GM19351 (cell line): ENCODE measurements at regions not wholly inside any gene's neighbourhood (a gene's known extent, or its start where the extent isn't known, plus 50 kb on each side); places are given as distances from the start of the nearest gene placed in this dataset.

Experiments
- ATAC-seq: cut with Tn5 transposase; IDR thresholded peaks from one replicate; pipeline ENCODE4 v1.9.1; 2021; ENCODE audit warnings: mild to moderate bottlenecking, moderate library complexity; ENCODE audit not compliant: unreplicated experiment

GRCh38 chr4:58561170-58561569, 1451.0 kb upstream of the IGFBP7 start:
- ATAC-seq = no peak

GRCh38 chr4:58560736-58561135, 1450.6 kb upstream of the IGFBP7 start:
- ATAC-seq = no peak

- ATAC-seq = no peak
These were observed 1443.5 kb upstream of the IGFBP7 start for GRCh38 chr4:58553679-58554078.

GRCh38 chr4:58553031-58553430, 1442.8 kb upstream of the IGFBP7 start:
- no peak for ATAC-seq

- ATAC-seq = no peak
These were observed 1441.5 kb upstream of the IGFBP7 start for GRCh38 chr4:58551676-58552075.

GRCh38 chr4:58543465-58543864, 1433.3 kb upstream of the IGFBP7 start:
- ATAC-seq = no peak

- no peak for ATAC-seq
These were observed 1431.7 kb upstream of the IGFBP7 start for GRCh38 chr4:58541926-58542325.

- ATAC-seq = no peak
These were observed 1412.7 kb upstream of the IGFBP7 start for GRCh38 chr4:58522765-58523382.

GRCh38 chr4:58515226-58515625, 1405.0 kb upstream of the IGFBP7 start:
- ATAC-seq = no peak

- ATAC-seq = no peak
These were observed 1404.1 kb upstream of the IGFBP7 start for GRCh38 chr4:58514299-58514698.

- no peak for ATAC-seq
These were observed 1400.5 kb upstream of the IGFBP7 start for GRCh38 chr4:58510652-58511051.

GRCh38 chr4:58507079-58507478, 1396.9 kb upstream of the IGFBP7 start:
- no peak for ATAC-seq

GRCh38 chr4:58502839-58503238, 1392.7 kb upstream of the IGFBP7 start:
- no peak for ATAC-seq

- no peak for ATAC-seq
These were observed 1389.0 kb upstream of the IGFBP7 start for GRCh38 chr4:58499182-58499581.

- no peak for ATAC-seq
These were observed 1381.4 kb upstream of the IGFBP7 start for GRCh38 chr4:58491620-58492019.

- no peak for ATAC-seq
These were observed 1367.8 kb upstream of the IGFBP7 start for GRCh38 chr4:58477950-58478349.

GRCh38 chr4:58477513-58477912, 1367.3 kb upstream of the IGFBP7 start:
- no peak for ATAC-seq

- no peak for ATAC-seq
These were observed 1364.9 kb upstream of the IGFBP7 start for GRCh38 chr4:58475097-58475496.

- ATAC-seq = no peak
These were observed 1354.8 kb upstream of the IGFBP7 start for GRCh38 chr4:58465031-58465430.

GRCh38 chr4:58456727-58457384, 1346.7 kb upstream of the IGFBP7 start:
- no peak for ATAC-seq

- no peak for ATAC-seq
These were observed 1343.8 kb upstream of the IGFBP7 start for GRCh38 chr4:58453956-58454355.

- no peak for ATAC-seq
These were observed 1341.5 kb upstream of the IGFBP7 start for GRCh38 chr4:58451707-58452106.

GRCh38 chr4:58435871-58436270, 1325.7 kb upstream of the IGFBP7 start:
- ATAC-seq = no peak
